ENCODE measurements at regions not wholly inside any gene's neighbourhood (a gene's known extent, or its start where the extent isn't known, plus 50 kb on each side); places are given as distances from the start of the nearest gene placed in this dataset.

DNA sequence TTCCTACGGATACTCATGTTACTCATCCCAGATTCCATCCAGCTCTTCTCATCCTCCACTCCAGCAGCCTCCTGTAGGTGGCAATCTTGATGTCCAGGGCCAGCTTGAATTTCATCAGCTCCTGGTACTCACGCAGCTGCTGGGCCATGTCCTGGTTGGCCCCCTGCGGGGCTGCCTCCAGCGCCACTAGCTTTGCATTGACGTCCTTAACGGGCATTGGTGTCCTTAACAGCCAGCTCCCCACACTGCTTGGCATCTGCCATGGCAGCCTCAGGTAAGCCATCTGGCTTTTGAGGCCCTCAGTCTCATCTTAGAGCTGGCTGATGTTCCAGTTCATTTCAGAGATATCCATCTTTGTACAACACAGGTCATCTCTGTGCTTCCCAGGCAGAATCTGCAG, 223.7 kb downstream of the FGF13 start:
- no peaks in the 10 kb centered on the region for H3K79me1 ChIP-seq (ENCODE audit: insufficient read depth, low read depth, low read length, poor library complexity, severe bottlenecking)
- H2AK5ac ChIP-seq (ENCODE audit: insufficient read length, low read length): no peak overlapping the region
- H3K23me2 ChIP-seq (ENCODE audit: insufficient read length, low read depth, low read length, poor library complexity, severe bottlenecking): no peaks in the 10 kb centered on the region
- H3K4ac ChIP-seq (ENCODE audit: low read depth, low read length): no peak overlapping the region
- DNase-seq: no peak
- WGBS (ENCODE audit: extremely low coverage, insufficient read length, low lambda C conversion rate): no CpG with 5 or more reads among the region's 6 CpGs
- peaks cover 0 to 4% (median 0%) of the 10 kb centered on the region in 3 experiments; a peak in 2 of 7 replicates for H3K36me3 Mint-ChIP-seq (ENCODE audit: insufficient read depth in 1 of 3, low read depth in 3 of 3)
- no peak overlapping the region for H2BK12ac ChIP-seq (ENCODE audit: insufficient read length, low read depth, low read length)
- no peak overlapping the region for H2BK20ac ChIP-seq (ENCODE audit: low read depth, low read length, poor library complexity, severe bottlenecking)
- H2BK5ac ChIP-seq (ENCODE audit: insufficient read length, low read length): no peak overlapping the region
- H4K91ac ChIP-seq (ENCODE audit: insufficient read length, low read depth, low read length): no peak overlapping the region
- no peak overlapping the region for H3K14ac ChIP-seq (ENCODE audit: insufficient read depth, low read length)
- no peak overlapping the region for H4K8ac ChIP-seq (replicated peaks; ENCODE audit: insufficient read length, low read depth, low read length)
- H3K27ac Mint-ChIP-seq: peak overlapping the region in 1 of 3 experiments; percentile 66; a peak in 2 of 7 replicates
- H3K4me3 Mint-ChIP-seq: no peak overlapping the region; a peak in 1 of 5 replicates
- TF ChIP-seq, protein P1, sequence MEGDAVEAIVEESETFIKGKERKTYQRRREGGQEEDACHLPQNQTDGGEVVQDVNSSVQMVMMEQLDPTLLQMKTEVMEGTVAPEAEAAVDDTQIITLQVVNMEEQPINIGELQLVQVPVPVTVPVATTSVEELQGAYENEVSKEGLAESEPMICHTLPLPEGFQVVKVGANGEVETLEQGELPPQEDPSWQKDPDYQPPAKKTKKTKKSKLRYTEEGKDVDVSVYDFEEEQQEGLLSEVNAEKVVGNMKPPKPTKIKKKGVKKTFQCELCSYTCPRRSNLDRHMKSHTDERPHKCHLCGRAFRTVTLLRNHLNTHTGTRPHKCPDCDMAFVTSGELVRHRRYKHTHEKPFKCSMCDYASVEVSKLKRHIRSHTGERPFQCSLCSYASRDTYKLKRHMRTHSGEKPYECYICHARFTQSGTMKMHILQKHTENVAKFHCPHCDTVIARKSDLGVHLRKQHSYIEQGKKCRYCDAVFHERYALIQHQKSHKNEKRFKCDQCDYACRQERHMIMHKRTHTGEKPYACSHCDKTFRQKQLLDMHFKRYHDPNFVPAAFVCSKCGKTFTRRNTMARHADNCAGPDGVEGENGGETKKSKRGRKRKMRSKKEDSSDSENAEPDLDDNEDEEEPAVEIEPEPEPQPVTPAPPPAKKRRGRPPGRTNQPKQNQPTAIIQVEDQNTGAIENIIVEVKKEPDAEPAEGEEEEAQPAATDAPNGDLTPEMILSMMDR (conservative IDR thresholded peaks at IDR 0.05): no peak
- no peaks in the 10 kb centered on the region for H3K27me3 ChIP-seq (ENCODE audit: insufficient read depth, low read length)
- H3K9me3 Mint-ChIP-seq: peaks cover 0 to 70% of the 10 kb centered on the region in 2 experiments; a peak in 3 of 5 replicates
- H3K9ac ChIP-seq (ENCODE audit: extremely low read depth, insufficient read length, low read length): no peak overlapping the region
- H4K20me1 ChIP-seq (ENCODE audit: control insufficient read depth, insufficient read depth, insufficient read length): no peaks in the 10 kb centered on the region
- no peak overlapping the region for H2BK15ac ChIP-seq (ENCODE audit: low read depth, low read length)
- H3K4me2 ChIP-seq (ENCODE audit: insufficient read depth, insufficient read length, low read length): no peak overlapping the region
- H2AFZ ChIP-seq (ENCODE audit: low read length): no peak overlapping the region
- no peaks in the 10 kb centered on the region for H3K27me3 Mint-ChIP-seq (ENCODE audit: low read depth)
- H3K4me1 Mint-ChIP-seq: peaks cover 18 to 21% of the 10 kb centered on the region in 2 experiments
- no peak overlapping the region for H2BK120ac ChIP-seq (ENCODE audit: low read depth, low read length, poor library complexity, severe bottlenecking)
- H3K79me2 ChIP-seq (ENCODE audit: insufficient read depth, low read length): no peaks in the 10 kb centered on the region
- no peak overlapping the region for H4K5ac ChIP-seq (ENCODE audit: insufficient read length, low read depth, low read length)
- H3K56ac ChIP-seq (ENCODE audit: insufficient read length, low read depth, low read length): no peak overlapping the region
- H3K9me3 ChIP-seq (ENCODE audit: control insufficient read depth, low read depth, low read length): no peaks in the 10 kb centered on the region
- H3K4me1 ChIP-seq (ENCODE audit: insufficient read depth, low read length): peaks cover 8% of the 10 kb centered on the region; the same call in 1 of the 2 replicates
- H3K23ac ChIP-seq (ENCODE audit: insufficient read length, low read depth, low read length): no peak overlapping the region
- no peak overlapping the region for H3K18ac ChIP-seq (ENCODE audit: insufficient read length, low read depth, low read length)
- H3K27ac ChIP-seq (ENCODE audit: insufficient read length, low read depth, low read length): no peak overlapping the region
- H3T11ph ChIP-seq (ENCODE audit: low read length): no peak overlapping the region

Data from H9 (cell line).